ENCODE measurements at regions not wholly inside any gene's neighbourhood (a gene's known extent, or its start where the extent isn't known, plus 50 kb on each side); places are given as distances from the start of the nearest gene placed in this dataset.

DNA sequence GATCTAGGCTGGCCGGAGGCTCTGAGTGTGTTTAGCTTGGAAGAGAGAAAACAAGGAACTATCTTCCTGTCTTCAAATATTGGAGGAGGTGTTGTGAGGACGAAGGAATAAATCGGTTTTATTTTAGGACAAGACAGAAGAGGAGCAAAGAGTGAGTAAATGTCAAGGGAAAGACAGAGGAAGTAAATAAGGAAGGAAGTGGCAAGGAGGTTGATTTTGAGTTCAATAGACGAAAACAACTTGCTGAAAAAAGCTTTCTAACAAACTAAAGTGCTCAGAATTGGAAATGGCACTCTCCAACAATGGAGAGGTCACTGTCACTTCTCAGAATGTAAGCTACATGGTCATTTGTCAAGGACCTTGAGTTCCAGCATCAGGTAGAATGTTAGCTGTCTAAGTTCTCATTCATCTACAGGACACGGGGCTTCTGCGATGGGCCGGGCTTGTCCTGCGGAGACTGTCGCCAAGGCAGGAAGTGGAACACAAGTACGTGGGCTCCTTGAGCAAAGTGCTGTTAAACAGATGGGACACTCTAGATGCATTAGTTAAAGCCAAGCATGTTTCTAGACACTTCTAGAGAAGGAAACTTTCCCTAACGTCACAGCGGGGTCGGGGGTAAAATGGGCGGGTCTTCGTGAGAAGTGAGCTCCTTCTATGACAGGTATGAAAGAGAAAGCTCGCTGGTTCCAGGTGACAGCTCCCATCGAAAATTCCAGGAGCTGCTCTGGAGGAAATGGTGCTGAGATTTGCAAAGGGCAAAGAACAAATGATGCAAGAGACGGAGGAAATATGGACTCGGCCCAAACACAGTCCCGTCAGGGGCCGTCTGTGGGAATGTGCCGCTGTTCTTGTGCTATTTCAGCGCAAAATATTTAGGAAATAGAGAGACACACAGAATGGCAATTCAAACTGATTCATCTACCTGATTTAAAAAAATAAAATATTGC lies 103.9 kb upstream of the UBL3 start:
- H3K36me3 ChIP-seq (ENCODE audit: control insufficient read depth, insufficient read depth, low read length), result no peaks in the 10 kb centered on the region
- H3K27ac ChIP-seq (ENCODE audit: insufficient read depth, low read length, poor library complexity, severe bottlenecking), result peak overlapping the region; percentile 42
- H3K4me1 ChIP-seq (ENCODE audit: control insufficient read depth, insufficient read depth, low read length, poor library complexity, severe bottlenecking), result peaks cover 24% of the 10 kb centered on the region
- DNase-seq, result peak in 2 of 3 donors; percentile 23 to 31
- H3K4me3 ChIP-seq (ENCODE audit: insufficient read depth, low read depth, low read length, poor library complexity, severe bottlenecking), result peak overlapping the region; percentile 40
- no peaks in the 10 kb centered on the region for H3K27me3 ChIP-seq (replicated peaks; ENCODE audit: control insufficient read depth, insufficient read depth, low read length, poor library complexity, severe bottlenecking)
- H3K9me3 ChIP-seq (ENCODE audit: control insufficient read depth, low read length), result no peaks in the 10 kb centered on the region

GRCh38 chr13:29953542-29953941 lies 103.1 kb upstream of the UBL3 start:
- Histone ChIP-seq H3K4me1 (ENCODE audit: control insufficient read depth, insufficient read depth, low read length, poor library complexity, severe bottlenecking) (peaks cover 20% of the 10 kb centered on the region), H3K36me3 (ENCODE audit: control insufficient read depth, insufficient read depth, low read length) (no peaks in the 10 kb centered on the region), H3K9me3 (ENCODE audit: control insufficient read depth, low read length) (no peaks in the 10 kb centered on the region), H3K27me3 (replicated peaks; ENCODE audit: control insufficient read depth, insufficient read depth, low read length, poor library complexity, severe bottlenecking) (no peaks in the 10 kb centered on the region), H3K4me3 (ENCODE audit: insufficient read depth, low read depth, low read length, poor library complexity, severe bottlenecking) (peak overlapping the region; percentile 40), H3K27ac (ENCODE audit: insufficient read depth, low read length, poor library complexity, severe bottlenecking) (peak overlapping the region; percentile 42)
- DNase-seq, result no peak

GRCh38 chr13:29952245-29952644 lies 101.8 kb upstream of the UBL3 start:
- no peak overlapping the region for H3K27ac ChIP-seq (ENCODE audit: insufficient read depth, low read length, poor library complexity, severe bottlenecking)
- H3K27me3 ChIP-seq (replicated peaks; ENCODE audit: control insufficient read depth, insufficient read depth, low read length, poor library complexity, severe bottlenecking), result no peaks in the 10 kb centered on the region
- H3K36me3 ChIP-seq (ENCODE audit: control insufficient read depth, insufficient read depth, low read length), result no peaks in the 10 kb centered on the region
- H3K4me3 ChIP-seq (ENCODE audit: insufficient read depth, low read depth, low read length, poor library complexity, severe bottlenecking), result no peak overlapping the region
- H3K4me1 ChIP-seq (ENCODE audit: control insufficient read depth, insufficient read depth, low read length, poor library complexity, severe bottlenecking), result peaks cover 14% of the 10 kb centered on the region
- no peak for DNase-seq
- H3K9me3 ChIP-seq (ENCODE audit: control insufficient read depth, low read length), result no peaks in the 10 kb centered on the region

DNA sequence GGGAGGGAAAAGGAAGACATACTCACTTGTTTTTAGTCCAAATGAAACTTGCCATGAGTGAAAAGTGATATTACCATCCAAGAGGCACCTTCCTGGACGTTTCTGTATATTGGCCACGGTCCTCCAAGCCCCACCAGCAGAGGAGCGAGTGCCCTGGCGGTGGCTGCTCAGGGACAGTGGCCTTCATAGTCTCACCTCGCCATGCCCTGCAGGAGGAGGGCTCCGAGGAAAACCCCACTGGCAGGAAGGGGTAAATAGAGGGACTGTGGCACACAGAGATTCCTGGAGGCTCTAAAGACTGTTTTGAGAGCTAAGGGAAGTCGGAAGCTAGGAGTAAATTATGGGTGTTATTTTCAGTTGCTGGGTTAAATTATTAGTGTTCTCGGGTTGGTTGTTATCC lies 98.4 kb upstream of the UBL3 start:
- Histone ChIP-seq H3K4me1 (ENCODE audit: control insufficient read depth, insufficient read depth, low read length, poor library complexity, severe bottlenecking) (peaks cover 7% of the 10 kb centered on the region), H3K27ac (ENCODE audit: insufficient read depth, low read length, poor library complexity, severe bottlenecking) (no peak overlapping the region), H3K27me3 (replicated peaks; ENCODE audit: control insufficient read depth, insufficient read depth, low read length, poor library complexity, severe bottlenecking) (no peaks in the 10 kb centered on the region), H3K4me3 (ENCODE audit: insufficient read depth, low read depth, low read length, poor library complexity, severe bottlenecking) (no peak overlapping the region), H3K36me3 (ENCODE audit: control insufficient read depth, insufficient read depth, low read length) (no peaks in the 10 kb centered on the region), H3K9me3 (ENCODE audit: control insufficient read depth, low read length) (no peaks in the 10 kb centered on the region)
- DNase-seq, result no peak

DNA sequence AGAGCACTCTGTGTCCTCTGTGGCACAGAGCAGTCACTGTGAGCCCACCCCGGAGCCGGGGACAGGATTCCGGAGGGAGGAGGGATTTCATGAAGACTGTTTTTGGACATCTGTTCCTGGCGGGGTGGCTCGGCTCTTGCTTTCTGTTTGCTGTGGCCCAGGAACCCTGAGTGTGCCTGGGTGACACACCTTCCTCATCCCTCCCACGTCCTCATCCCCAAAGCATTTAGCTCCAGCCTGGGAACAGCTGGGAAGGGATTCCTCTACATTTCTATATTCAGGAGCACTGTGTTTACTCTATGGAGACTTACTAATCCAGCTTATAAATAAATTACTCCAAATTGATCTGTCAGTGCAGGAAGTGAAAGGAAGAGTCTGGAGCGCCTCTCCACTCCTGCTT lies 97.8 kb upstream of the UBL3 start:
- Histone ChIP-seq H3K27ac (ENCODE audit: insufficient read depth, low read length, poor library complexity, severe bottlenecking) (no peak overlapping the region), H3K4me1 (ENCODE audit: control insufficient read depth, insufficient read depth, low read length, poor library complexity, severe bottlenecking) (peaks cover 3% of the 10 kb centered on the region), H3K9me3 (ENCODE audit: control insufficient read depth, low read length) (no peaks in the 10 kb centered on the region), H3K27me3 (replicated peaks; ENCODE audit: control insufficient read depth, insufficient read depth, low read length, poor library complexity, severe bottlenecking) (no peaks in the 10 kb centered on the region), H3K4me3 (ENCODE audit: insufficient read depth, low read depth, low read length, poor library complexity, severe bottlenecking) (no peak overlapping the region), H3K36me3 (ENCODE audit: control insufficient read depth, insufficient read depth, low read length) (no peaks in the 10 kb centered on the region)
- DNase-seq, result no peak

DNA sequence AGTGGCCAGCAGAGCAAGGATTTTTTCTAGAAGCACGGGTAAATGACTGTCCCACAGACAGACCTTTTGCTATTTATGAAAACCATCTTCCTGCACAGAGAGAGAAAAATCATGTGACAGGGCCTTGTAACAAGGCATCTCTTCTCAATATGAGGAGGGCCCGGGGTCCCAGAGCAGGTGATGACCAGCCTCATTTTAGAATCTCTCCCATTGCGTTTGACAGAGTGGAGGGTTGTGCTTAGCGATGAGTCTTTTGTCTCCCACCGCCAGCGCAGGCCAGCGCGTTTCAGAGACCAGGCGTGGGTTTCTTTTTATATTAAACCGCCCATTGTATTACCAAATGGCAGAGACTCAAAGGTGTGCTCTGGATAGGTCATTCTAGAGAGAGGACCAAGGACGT lies 97.4 kb upstream of the UBL3 start:
- Histone ChIP-seq H3K4me1 (ENCODE audit: control insufficient read depth, insufficient read depth, low read length, poor library complexity, severe bottlenecking) (peaks cover 3% of the 10 kb centered on the region), H3K27me3 (replicated peaks; ENCODE audit: control insufficient read depth, insufficient read depth, low read length, poor library complexity, severe bottlenecking) (no peaks in the 10 kb centered on the region), H3K9me3 (ENCODE audit: control insufficient read depth, low read length) (no peaks in the 10 kb centered on the region), H3K4me3 (ENCODE audit: insufficient read depth, low read depth, low read length, poor library complexity, severe bottlenecking) (no peak overlapping the region), H3K27ac (ENCODE audit: insufficient read depth, low read length, poor library complexity, severe bottlenecking) (no peak overlapping the region), H3K36me3 (ENCODE audit: control insufficient read depth, insufficient read depth, low read length) (no peaks in the 10 kb centered on the region)
- no peak for DNase-seq

DNA sequence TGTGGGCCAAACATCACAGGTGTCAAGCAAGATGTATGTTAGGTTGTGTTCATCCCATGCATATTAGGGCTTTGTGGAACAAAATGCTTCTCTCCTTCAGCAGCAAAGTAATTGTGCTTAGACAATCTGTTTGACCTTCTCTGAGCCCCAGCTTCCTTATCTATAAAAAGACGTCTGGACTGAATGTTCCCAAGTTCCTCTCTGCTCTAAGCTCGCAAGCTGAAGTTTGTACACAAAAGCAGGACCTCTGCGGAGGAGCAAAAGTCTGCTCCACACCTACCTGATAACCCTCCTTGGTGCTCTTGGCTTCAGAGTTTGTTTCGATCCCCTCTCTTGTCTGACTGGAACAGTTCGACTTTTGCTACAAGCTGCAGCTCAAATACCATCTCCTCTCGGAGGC lies 95.7 kb upstream of the UBL3 start:
- Histone ChIP-seq H3K36me3 (ENCODE audit: control insufficient read depth, insufficient read depth, low read length) (no peaks in the 10 kb centered on the region), H3K27ac (ENCODE audit: insufficient read depth, low read length, poor library complexity, severe bottlenecking) (no peak overlapping the region), H3K4me1 (ENCODE audit: control insufficient read depth, insufficient read depth, low read length, poor library complexity, severe bottlenecking) (no peaks in the 10 kb centered on the region), H3K4me3 (ENCODE audit: insufficient read depth, low read depth, low read length, poor library complexity, severe bottlenecking) (no peak overlapping the region), H3K27me3 (replicated peaks; ENCODE audit: control insufficient read depth, insufficient read depth, low read length, poor library complexity, severe bottlenecking) (no peaks in the 10 kb centered on the region), H3K9me3 (ENCODE audit: control insufficient read depth, low read length) (no peaks in the 10 kb centered on the region)
- no peak for DNase-seq

- Histone ChIP-seq H3K27ac (ENCODE audit: insufficient read depth, low read length, poor library complexity, severe bottlenecking) (no peak overlapping the region), H3K4me1 (ENCODE audit: control insufficient read depth, insufficient read depth, low read length, poor library complexity, severe bottlenecking) (peaks cover 2% of the 10 kb centered on the region)
Measured at GRCh38 chr13:29943686-29944085, 93.3 kb upstream of the UBL3 start.

GRCh38 chr13:29943273-29943672 lies 92.9 kb upstream of the UBL3 start:
- no peak for DNase-seq
- Histone ChIP-seq H3K27me3 (replicated peaks; ENCODE audit: control insufficient read depth, insufficient read depth, low read length, poor library complexity, severe bottlenecking) (no peaks in the 10 kb centered on the region), H3K36me3 (ENCODE audit: control insufficient read depth, insufficient read depth, low read length) (no peaks in the 10 kb centered on the region), H3K4me3 (ENCODE audit: insufficient read depth, low read depth, low read length, poor library complexity, severe bottlenecking) (no peak overlapping the region), H3K27ac (ENCODE audit: insufficient read depth, low read length, poor library complexity, severe bottlenecking) (no peak overlapping the region), H3K4me1 (ENCODE audit: control insufficient read depth, insufficient read depth, low read length, poor library complexity, severe bottlenecking) (peaks cover 6% of the 10 kb centered on the region), H3K9me3 (ENCODE audit: control insufficient read depth, low read length) (no peaks in the 10 kb centered on the region)

More at GRCh38 chr13:29943686-29944085, 93.3 kb upstream of the UBL3 start:
- Histone ChIP-seq H3K4me3 (ENCODE audit: insufficient read depth, low read depth, low read length, poor library complexity, severe bottlenecking) (no peak overlapping the region), H3K27me3 (replicated peaks; ENCODE audit: control insufficient read depth, insufficient read depth, low read length, poor library complexity, severe bottlenecking) (no peaks in the 10 kb centered on the region), H3K36me3 (ENCODE audit: control insufficient read depth, insufficient read depth, low read length) (no peaks in the 10 kb centered on the region), H3K9me3 (ENCODE audit: control insufficient read depth, low read length) (no peaks in the 10 kb centered on the region)
- DNase-seq, result no peak

GRCh38 chr13:29940715-29941114 lies 90.3 kb upstream of the UBL3 start:
- H3K27me3 ChIP-seq (replicated peaks; ENCODE audit: control insufficient read depth, insufficient read depth, low read length, poor library complexity, severe bottlenecking), result no peaks in the 10 kb centered on the region
- peaks cover 23% of the 10 kb centered on the region for H3K4me1 ChIP-seq (ENCODE audit: control insufficient read depth, insufficient read depth, low read length, poor library complexity, severe bottlenecking)
- no peaks in the 10 kb centered on the region for H3K36me3 ChIP-seq (ENCODE audit: control insufficient read depth, insufficient read depth, low read length)
- H3K9me3 ChIP-seq (ENCODE audit: control insufficient read depth, low read length), result no peaks in the 10 kb centered on the region
- no peak overlapping the region for H3K4me3 ChIP-seq (ENCODE audit: insufficient read depth, low read depth, low read length, poor library complexity, severe bottlenecking)
- DNase-seq, result no peak
- H3K27ac ChIP-seq (ENCODE audit: insufficient read depth, low read length, poor library complexity, severe bottlenecking), result no peak overlapping the region
